ENCODE measurements at regions not wholly inside any gene's neighbourhood (a gene's known extent, or its start where the extent isn't known, plus 50 kb on each side); places are given as distances from the start of the nearest gene placed in this dataset.

DNA sequence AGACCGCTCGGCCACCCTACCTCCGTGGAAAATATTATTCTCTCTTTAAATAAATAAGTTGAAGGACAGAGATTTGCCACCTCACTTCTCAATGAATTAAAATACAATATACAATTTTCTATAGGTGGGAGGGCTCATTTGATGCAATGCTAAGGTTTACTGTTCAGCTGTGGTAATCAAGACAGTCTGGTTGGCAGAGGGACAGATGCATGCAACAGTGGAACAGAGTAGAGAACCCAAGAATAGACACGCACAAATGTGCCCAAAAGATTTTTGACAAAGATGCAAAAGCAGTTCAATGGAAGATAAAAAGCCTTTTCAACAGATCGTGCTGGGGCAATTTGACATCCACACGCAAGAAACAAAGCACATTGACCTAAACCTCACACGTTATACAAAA, 145.2 kb downstream of the CEBPB start:
- no peaks in the 10 kb centered on the region for H3K27me3 Mint-ChIP-seq
- no peak overlapping the region for H3K4me3 Mint-ChIP-seq (ENCODE audit: low read depth)
- H3K9me3 Mint-ChIP-seq (ENCODE audit: low read depth): no peaks in the 10 kb centered on the region
- no peak for DNase-seq (ENCODE audit: low spot score, unreplicated experiment)
- H3K27ac Mint-ChIP-seq: no peak overlapping the region
- H3K36me3 Mint-ChIP-seq (ENCODE audit: insufficient read depth): no peaks in the 10 kb centered on the region
- H3K4me1 Mint-ChIP-seq (ENCODE audit: low read depth): peaks cover 15% of the 10 kb centered on the region
- TF ChIP-seq, protein P1, sequence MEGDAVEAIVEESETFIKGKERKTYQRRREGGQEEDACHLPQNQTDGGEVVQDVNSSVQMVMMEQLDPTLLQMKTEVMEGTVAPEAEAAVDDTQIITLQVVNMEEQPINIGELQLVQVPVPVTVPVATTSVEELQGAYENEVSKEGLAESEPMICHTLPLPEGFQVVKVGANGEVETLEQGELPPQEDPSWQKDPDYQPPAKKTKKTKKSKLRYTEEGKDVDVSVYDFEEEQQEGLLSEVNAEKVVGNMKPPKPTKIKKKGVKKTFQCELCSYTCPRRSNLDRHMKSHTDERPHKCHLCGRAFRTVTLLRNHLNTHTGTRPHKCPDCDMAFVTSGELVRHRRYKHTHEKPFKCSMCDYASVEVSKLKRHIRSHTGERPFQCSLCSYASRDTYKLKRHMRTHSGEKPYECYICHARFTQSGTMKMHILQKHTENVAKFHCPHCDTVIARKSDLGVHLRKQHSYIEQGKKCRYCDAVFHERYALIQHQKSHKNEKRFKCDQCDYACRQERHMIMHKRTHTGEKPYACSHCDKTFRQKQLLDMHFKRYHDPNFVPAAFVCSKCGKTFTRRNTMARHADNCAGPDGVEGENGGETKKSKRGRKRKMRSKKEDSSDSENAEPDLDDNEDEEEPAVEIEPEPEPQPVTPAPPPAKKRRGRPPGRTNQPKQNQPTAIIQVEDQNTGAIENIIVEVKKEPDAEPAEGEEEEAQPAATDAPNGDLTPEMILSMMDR (IDR thresholded peaks at IDR 0.05; ENCODE audit: unreplicated experiment): no peak

GRCh38 chr20:50336661-50337060, 146.0 kb downstream of the CEBPB start:
- no peaks in the 10 kb centered on the region for H3K9me3 Mint-ChIP-seq (ENCODE audit: low read depth)
- no peaks in the 10 kb centered on the region for H3K27me3 Mint-ChIP-seq
- H3K4me1 Mint-ChIP-seq (ENCODE audit: low read depth): peaks cover 15% of the 10 kb centered on the region
- TF ChIP-seq, protein P1 (IDR thresholded peaks at IDR 0.05; ENCODE audit: unreplicated experiment): no peak
- H3K27ac Mint-ChIP-seq: no peak overlapping the region
- no peak overlapping the region for H3K4me3 Mint-ChIP-seq (ENCODE audit: low read depth)
- H3K36me3 Mint-ChIP-seq (ENCODE audit: insufficient read depth): no peaks in the 10 kb centered on the region
- no peak for DNase-seq (ENCODE audit: low spot score, unreplicated experiment)

DNA sequence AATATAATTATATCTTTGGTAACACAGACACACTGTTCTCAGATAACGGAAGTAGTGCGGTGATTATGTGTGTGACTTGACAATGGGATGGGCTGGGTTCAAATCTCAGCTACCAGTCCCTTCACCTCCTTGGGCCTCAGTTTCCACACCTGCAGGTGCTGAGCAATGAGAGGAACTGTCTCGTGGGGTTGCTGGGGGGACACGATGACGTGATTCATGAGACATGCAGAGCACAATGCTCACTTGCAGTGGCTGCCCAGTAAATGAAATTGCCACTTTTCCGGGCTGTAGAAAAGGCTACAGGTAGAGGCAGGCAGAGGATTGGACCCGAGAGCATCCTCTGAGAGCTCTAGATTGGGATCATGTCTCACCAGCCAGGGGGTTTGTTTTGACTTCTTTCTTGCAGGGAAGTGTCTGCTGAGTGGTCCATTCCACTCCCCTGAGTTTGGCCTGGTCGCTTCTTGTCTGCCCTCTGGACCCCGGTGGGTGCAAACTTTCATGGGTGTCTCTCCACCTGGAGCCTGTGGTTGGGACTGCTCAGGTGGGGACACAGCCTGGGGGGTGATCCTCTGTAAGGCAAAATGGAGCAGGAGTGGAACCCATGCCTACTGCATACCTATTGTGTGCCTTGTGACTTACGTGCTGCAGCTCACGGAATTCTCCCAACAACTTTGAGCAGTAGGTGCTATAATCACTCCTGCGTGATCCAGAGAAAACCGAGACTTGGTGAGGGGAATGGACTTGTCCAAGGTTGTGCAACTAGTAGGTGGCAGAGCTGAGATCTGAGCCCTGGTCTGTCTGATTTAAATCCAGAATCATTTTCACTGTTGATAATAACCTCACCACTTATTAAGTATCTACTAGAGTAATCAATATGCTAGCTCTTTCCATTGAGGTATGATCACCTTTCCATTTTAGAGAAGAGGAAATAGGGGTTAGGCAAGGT, 147.2 kb downstream of the CEBPB start:
- Mint-ChIP-seq H3K36me3 (ENCODE audit: insufficient read depth) (no peaks in the 10 kb centered on the region), H3K4me3 (ENCODE audit: low read depth) (no peak overlapping the region), H3K27ac (no peak overlapping the region), H3K9me3 (ENCODE audit: low read depth) (no peaks in the 10 kb centered on the region), H3K27me3 (no peaks in the 10 kb centered on the region), H3K4me1 (ENCODE audit: low read depth) (peaks cover 13% of the 10 kb centered on the region)
- TF ChIP-seq, protein P1 (IDR thresholded peaks at IDR 0.05; ENCODE audit: unreplicated experiment): no peak
- DNase-seq (ENCODE audit: low spot score, unreplicated experiment): no peak

GRCh38 chr20:50338479-50339391, 148.1 kb downstream of the CEBPB start:
- no peaks in the 10 kb centered on the region for H3K9me3 Mint-ChIP-seq (ENCODE audit: low read depth)
- H3K27me3 Mint-ChIP-seq: no peaks in the 10 kb centered on the region
- TF ChIP-seq, protein P1 (IDR thresholded peaks at IDR 0.05; ENCODE audit: unreplicated experiment): no peak
- no peak overlapping the region for H3K4me3 Mint-ChIP-seq (ENCODE audit: low read depth)
- DNase-seq (ENCODE audit: low spot score, unreplicated experiment): no peak
- no peaks in the 10 kb centered on the region for H3K36me3 Mint-ChIP-seq (ENCODE audit: insufficient read depth)
- peaks cover 12% of the 10 kb centered on the region for H3K4me1 Mint-ChIP-seq (ENCODE audit: low read depth)
- H3K27ac Mint-ChIP-seq: peak overlapping the region; percentile 14

- no peak overlapping the region for H3K4me3 Mint-ChIP-seq (ENCODE audit: low read depth)
- H3K27ac Mint-ChIP-seq: no peak overlapping the region
These were observed 148.9 kb downstream of the CEBPB start for GRCh38 chr20:50339466-50339901.

More at GRCh38 chr20:50339466-50339901, 148.9 kb downstream of the CEBPB start:
- H3K36me3 Mint-ChIP-seq (ENCODE audit: insufficient read depth): no peaks in the 10 kb centered on the region
- H3K27me3 Mint-ChIP-seq: no peaks in the 10 kb centered on the region
- no peak for DNase-seq (ENCODE audit: low spot score, unreplicated experiment)
- peaks cover 12% of the 10 kb centered on the region for H3K4me1 Mint-ChIP-seq (ENCODE audit: low read depth)
- no peaks in the 10 kb centered on the region for H3K9me3 Mint-ChIP-seq (ENCODE audit: low read depth)
- TF ChIP-seq, protein P1 (IDR thresholded peaks at IDR 0.05; ENCODE audit: unreplicated experiment): no peak

Measured in progenitor cell of endocrine pancreas (in vitro differentiated cells).